PC-9 (cell line): ENCODE measurements at regions not wholly inside any gene's neighbourhood (a gene's known extent, or its start where the extent isn't known, plus 50 kb on each side); places are given as distances from the start of the nearest gene placed in this dataset.

ENCODE experiments used
- EZH2 ChIP-seq: fragments of 200-600 bp; sonication (generic); IDR thresholded peaks from 2 replicates; pipeline ENCODE4 v1.8.0; 2017; ENCODE audit warnings: antibody characterized with exemption, low read depth
- TF ChIP-seq, protein P1 (sequence below): fragments of 200-600 bp; sonication (generic); conservative IDR thresholded peaks from 2 replicates; pipeline ENCODE4 v1.6.1; 2017; ENCODE audit warnings: mixed run types, antibody characterized with exemption, mild to moderate bottlenecking, moderate library complexity

DNA sequence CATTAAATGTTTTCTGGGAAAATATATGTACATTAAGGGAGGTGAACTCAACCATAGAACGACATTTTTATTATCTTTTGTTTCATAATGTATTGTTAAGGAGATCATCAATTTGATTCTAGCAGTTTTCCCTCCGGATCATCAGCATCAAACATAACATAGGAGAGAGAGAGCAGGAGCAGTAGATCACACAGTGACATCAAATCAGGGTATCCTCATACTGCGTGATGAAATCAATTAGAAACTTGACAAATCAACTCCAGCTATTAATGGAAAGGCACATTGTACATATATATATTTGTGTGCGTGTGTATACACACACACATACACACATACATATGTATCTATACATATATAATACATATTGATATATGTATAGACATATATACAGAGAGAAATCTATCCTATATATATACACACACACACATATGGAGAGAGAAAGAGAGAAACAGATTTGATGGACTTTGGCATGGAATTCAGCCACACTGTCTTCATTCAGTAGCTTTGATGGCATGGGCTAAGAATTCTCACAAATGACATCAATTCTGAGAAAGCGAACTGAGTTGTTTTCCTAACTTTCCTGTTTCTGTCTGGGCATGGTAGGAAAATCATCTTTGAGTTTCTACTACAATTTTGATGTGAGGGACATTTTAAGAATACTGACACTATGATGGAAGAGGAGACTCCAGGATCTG, 1302.8 kb upstream of the SEL1L start:
- TF ChIP-seq, protein P1, sequence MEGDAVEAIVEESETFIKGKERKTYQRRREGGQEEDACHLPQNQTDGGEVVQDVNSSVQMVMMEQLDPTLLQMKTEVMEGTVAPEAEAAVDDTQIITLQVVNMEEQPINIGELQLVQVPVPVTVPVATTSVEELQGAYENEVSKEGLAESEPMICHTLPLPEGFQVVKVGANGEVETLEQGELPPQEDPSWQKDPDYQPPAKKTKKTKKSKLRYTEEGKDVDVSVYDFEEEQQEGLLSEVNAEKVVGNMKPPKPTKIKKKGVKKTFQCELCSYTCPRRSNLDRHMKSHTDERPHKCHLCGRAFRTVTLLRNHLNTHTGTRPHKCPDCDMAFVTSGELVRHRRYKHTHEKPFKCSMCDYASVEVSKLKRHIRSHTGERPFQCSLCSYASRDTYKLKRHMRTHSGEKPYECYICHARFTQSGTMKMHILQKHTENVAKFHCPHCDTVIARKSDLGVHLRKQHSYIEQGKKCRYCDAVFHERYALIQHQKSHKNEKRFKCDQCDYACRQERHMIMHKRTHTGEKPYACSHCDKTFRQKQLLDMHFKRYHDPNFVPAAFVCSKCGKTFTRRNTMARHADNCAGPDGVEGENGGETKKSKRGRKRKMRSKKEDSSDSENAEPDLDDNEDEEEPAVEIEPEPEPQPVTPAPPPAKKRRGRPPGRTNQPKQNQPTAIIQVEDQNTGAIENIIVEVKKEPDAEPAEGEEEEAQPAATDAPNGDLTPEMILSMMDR, result no peak
- TF ChIP-seq EZH2, result no peak
